ENCODE measurements at regions not wholly inside any gene's neighbourhood (a gene's known extent, or its start where the extent isn't known, plus 50 kb on each side); places are given as distances from the start of the nearest gene placed in this dataset.

DNA sequence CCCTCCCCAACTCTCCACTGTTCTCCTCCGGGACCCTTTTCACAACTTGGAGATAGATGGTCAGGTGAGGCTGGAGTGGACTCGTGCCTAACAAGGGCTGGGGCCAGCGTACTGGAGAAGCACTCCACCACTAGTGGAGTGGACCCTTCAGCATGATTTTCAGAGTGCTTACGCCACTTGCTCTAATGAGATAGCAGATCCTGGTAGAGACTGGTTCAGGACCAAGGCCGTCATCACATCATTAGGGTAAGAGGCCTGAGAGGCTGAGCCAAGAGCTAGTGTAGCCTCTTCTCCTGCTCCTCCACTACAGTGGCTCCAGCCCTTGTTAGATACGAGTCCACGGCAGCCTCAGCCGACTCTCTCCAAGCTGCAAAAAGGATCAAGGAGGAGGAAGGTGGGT, 66.9 kb upstream of the NTRK3 start:
- TF ChIP-seq CREM (CRISPR knock-in tag; IDR thresholded peaks at IDR 0.05) (no peak), TEAD1 (CRISPR knock-in tag; IDR thresholded peaks at IDR 0.05) (no peak), E2F1 (CRISPR knock-in tag; IDR thresholded peaks at IDR 0.05) (no peak), ATF2 (CRISPR knock-in tag; IDR thresholded peaks at IDR 0.05; ENCODE audit: borderline replicate concordance, low read depth) (no peak), FOXJ3 (CRISPR knock-in tag; IDR thresholded peaks at IDR 0.05; ENCODE audit: borderline replicate concordance) (no peak), NR2C2 (CRISPR knock-in tag; IDR thresholded peaks at IDR 0.05) (no peak), AR (CRISPR knock-in tag; IDR thresholded peaks at IDR 0.05) (no peak), ZNF219 (CRISPR knock-in tag; IDR thresholded peaks at IDR 0.05; ENCODE audit: borderline replicate concordance) (no peak), NR1H2 (CRISPR knock-in tag; IDR thresholded peaks at IDR 0.05) (no peak), GTF2I (CRISPR knock-in tag; conservative IDR thresholded peaks at IDR 0.05) (no peak), PREB (CRISPR knock-in tag; IDR thresholded peaks at IDR 0.05; ENCODE audit: borderline replicate concordance) (no peak), TEAD4 (CRISPR knock-in tag; IDR thresholded peaks at IDR 0.05) (no peak), E2F5 (CRISPR knock-in tag; IDR thresholded peaks at IDR 0.05) (no peak), ELF4 (CRISPR knock-in tag; IDR thresholded peaks at IDR 0.05; ENCODE audit: low read depth) (no peak), TCF7 (CRISPR knock-in tag; IDR thresholded peaks at IDR 0.05; ENCODE audit: low read depth) (no peak), CREB1 (CRISPR knock-in tag; IDR thresholded peaks at IDR 0.05) (no peak), NFE2L1 (CRISPR knock-in tag; IDR thresholded peaks at IDR 0.05) (no peak)
- TF ChIP-seq, protein P1, sequence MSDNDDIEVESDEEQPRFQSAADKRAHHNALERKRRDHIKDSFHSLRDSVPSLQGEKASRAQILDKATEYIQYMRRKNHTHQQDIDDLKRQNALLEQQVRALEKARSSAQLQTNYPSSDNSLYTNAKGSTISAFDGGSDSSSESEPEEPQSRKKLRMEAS (CRISPR knock-in tag; IDR thresholded peaks at IDR 0.05), result no peak
- TF ChIP-seq, protein P2, sequence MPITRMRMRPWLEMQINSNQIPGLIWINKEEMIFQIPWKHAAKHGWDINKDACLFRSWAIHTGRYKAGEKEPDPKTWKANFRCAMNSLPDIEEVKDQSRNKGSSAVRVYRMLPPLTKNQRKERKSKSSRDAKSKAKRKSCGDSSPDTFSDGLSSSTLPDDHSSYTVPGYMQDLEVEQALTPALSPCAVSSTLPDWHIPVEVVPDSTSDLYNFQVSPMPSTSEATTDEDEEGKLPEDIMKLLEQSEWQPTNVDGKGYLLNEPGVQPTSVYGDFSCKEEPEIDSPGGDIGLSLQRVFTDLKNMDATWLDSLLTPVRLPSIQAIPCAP (CRISPR knock-in tag; IDR thresholded peaks at IDR 0.05), result no peak
- TF ChIP-seq, protein P3, sequence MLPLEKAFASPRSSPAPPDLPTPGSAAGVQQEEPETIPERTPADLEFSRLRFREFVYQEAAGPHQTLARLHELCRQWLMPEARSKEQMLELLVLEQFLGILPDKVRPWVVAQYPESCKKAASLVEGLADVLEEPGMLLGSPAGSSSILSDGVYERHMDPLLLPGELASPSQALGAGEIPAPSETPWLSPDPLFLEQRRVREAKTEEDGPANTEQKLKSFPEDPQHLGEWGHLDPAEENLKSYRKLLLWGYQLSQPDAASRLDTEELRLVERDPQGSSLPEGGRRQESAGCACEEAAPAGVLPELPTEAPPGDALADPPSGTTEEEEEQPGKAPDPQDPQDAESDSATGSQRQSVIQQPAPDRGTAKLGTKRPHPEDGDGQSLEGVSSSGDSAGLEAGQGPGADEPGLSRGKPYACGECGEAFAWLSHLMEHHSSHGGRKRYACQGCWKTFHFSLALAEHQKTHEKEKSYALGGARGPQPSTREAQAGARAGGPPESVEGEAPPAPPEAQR (CRISPR knock-in tag; IDR thresholded peaks at IDR 0.05), result no peak
- POLR2A ChIA-PET, result no interaction called here
- H3K4me3 Mint-ChIP-seq, result no peak overlapping the region

More for the DNA sequence above, 66.9 kb upstream of the NTRK3 start:
- CTCF ChIA-PET, result interaction anchor here (1.3 to 1.6 kb wide), 3 partner anchors 8 to 126 kb away, joined by 4 to 5 read pairs (median 5); no protein-coding TSS in a partner anchor
- H3K4me1 Mint-ChIP-seq, result peaks cover 3% of the 10 kb centered on the region; the same call in 1 of the 2 replicates
- DNase-seq (ENCODE audit: low spot score) (no peak), ATAC-seq (no peak)
- no peak overlapping the region for H3K27ac Mint-ChIP-seq
- H3K27me3 Mint-ChIP-seq (ENCODE audit: low read depth), result peaks cover 2% of the 10 kb centered on the region
- H3K36me3 Mint-ChIP-seq, result no peaks in the 10 kb centered on the region
- H3K9me3 Mint-ChIP-seq, result no peaks in the 10 kb centered on the region; the same call in 1 of the 2 replicates

Data from WTC11 (cell line).